ENCODE measurements at regions not wholly inside any gene's neighbourhood (a gene's known extent, or its start where the extent isn't known, plus 50 kb on each side); places are given as distances from the start of the nearest gene placed in this dataset.

- H3K9ac ChIP-seq (ENCODE audit: insufficient read depth, low read depth, low read length), result no peak overlapping the region
- in situ Hi-C loops (cut with HindIII; ENCODE audit: extremely low pct_ligation_motif_present, low pct_unique_long_range_greater_than_20kb), result no loop called here
- CTCF ChIA-PET (ENCODE audit: low intra/inter-chr PET ratio, low total read pairs), result no interaction called here
- peaks cover 0 to 11% of the 10 kb centered on the region in 2 experiments; a peak in 1 of 5 replicates for H3K27me3 ChIP-seq (ENCODE audit: control insufficient read depth in 1 of 2, insufficient read depth in 2 of 2, low read length in 2 of 2)
- H3K4me2 ChIP-seq (ENCODE audit: low read depth, low read length), result no peak overlapping the region
- no peaks in the 10 kb centered on the region for H4K20me1 ChIP-seq (ENCODE audit: insufficient read depth, low read length)
- intact Hi-C loops (cut with micrococcal nuclease; ENCODE audit: unreplicated experiment), result no loop called here
- DNase-seq (ENCODE audit: low spot score) (no peak), FAIRE-seq (no peak), ATAC-seq (no peak)
- no peak overlapping the region for H3K4me3 ChIP-seq (replicated peaks in 1 of 3; ENCODE audit: insufficient read depth in 1 of 3, low read depth in 2 of 3, low read length in 3 of 3)
- H3K9me3 ChIP-seq (ENCODE audit: low read length), result no peaks in the 10 kb centered on the region
- H3K79me2 ChIP-seq (ENCODE audit: insufficient read depth, low read length), result no peaks in the 10 kb centered on the region
- TF ChIP-seq MYC (CRISPR knock-in tag; IDR thresholded peaks at IDR 0.05; ENCODE audit: borderline replicate concordance) (no peak), KDM3A (CRISPR knock-in tag; IDR thresholded peaks at IDR 0.05; ENCODE audit: low read depth) (no peak), SAFB2 (CRISPR knock-in tag; IDR thresholded peaks at IDR 0.05; ENCODE audit: borderline replicate concordance, low read depth) (no peak)
- BruUV-seq (replicated peaks), result no TSS peak
- H2AFZ ChIP-seq (ENCODE audit: low read length), result no peak overlapping the region
- H3K27ac ChIP-seq (ENCODE audit: extremely low read length, insufficient read depth, low read length), result no peak overlapping the region
- POLR2A ChIA-PET, result no interaction called here
- WGBS (ENCODE audit: low lambda C conversion rate), result 76% methylated on average over 3 of the region's 3 CpGs
- no peaks in the 10 kb centered on the region for H3K4me1 ChIP-seq (ENCODE audit: insufficient read depth, low read length)
- H3K36me3 ChIP-seq (replicated peaks in 1 of 2; ENCODE audit: control insufficient read depth in 1 of 2, insufficient read depth in 2 of 2, low read length in 2 of 2), result no peaks in the 10 kb centered on the region
Observed at GRCh38 chr10:128751851-128752250, 625.6 kb upstream of the MKI67 start.

GRCh38 chr10:128759174-128759573 is 633.0 kb upstream of the MKI67 start:
- DNase-seq (ENCODE audit: low spot score) (no peak), ATAC-seq (no peak), FAIRE-seq (no peak)
- ChIA-PET CTCF (ENCODE audit: low intra/inter-chr PET ratio, low total read pairs) (no interaction called here), POLR2A (no interaction called here)
- Histone ChIP-seq H3K9me3 (ENCODE audit: low read length) (no peaks in the 10 kb centered on the region), H2AFZ (ENCODE audit: low read length) (no peak overlapping the region), H4K20me1 (ENCODE audit: insufficient read depth, low read length) (no peaks in the 10 kb centered on the region), H3K79me2 (ENCODE audit: insufficient read depth, low read length) (no peaks in the 10 kb centered on the region), H3K4me2 (ENCODE audit: low read depth, low read length) (no peak overlapping the region), H3K9ac (ENCODE audit: insufficient read depth, low read depth, low read length) (no peak overlapping the region), H3K4me3 (replicated peaks in 1 of 3; ENCODE audit: insufficient read depth in 1 of 3, low read depth in 2 of 3, low read length in 3 of 3) (no peak overlapping the region), H3K27ac (ENCODE audit: extremely low read length, insufficient read depth, low read length) (no peak overlapping the region), H3K4me1 (ENCODE audit: insufficient read depth, low read length) (no peaks in the 10 kb centered on the region), H3K36me3 (replicated peaks in 1 of 2; ENCODE audit: control insufficient read depth in 1 of 2, insufficient read depth in 2 of 2, low read length in 2 of 2) (no peaks in the 10 kb centered on the region), H3K27me3 (ENCODE audit: control insufficient read depth in 1 of 2, insufficient read depth in 2 of 2, low read length in 2 of 2) (no peaks in the 10 kb centered on the region)
- no TSS peak for BruUV-seq (replicated peaks)
- intact Hi-C loops (cut with micrococcal nuclease; ENCODE audit: unreplicated experiment), result no loop called here
- in situ Hi-C loops (cut with HindIII; ENCODE audit: extremely low pct_ligation_motif_present, low pct_unique_long_range_greater_than_20kb), result no loop called here
- TF ChIP-seq ARNT2 (CRISPR knock-in tag; IDR thresholded peaks at IDR 0.05; ENCODE audit: low read depth), result no peak
- no peak for TF ChIP-seq ZNF136 (CRISPR knock-in tag; IDR thresholded peaks at IDR 0.05; ENCODE audit: low read depth)
- TF ChIP-seq ZBTB26 (CRISPR knock-in tag; IDR thresholded peaks at IDR 0.05; ENCODE audit: borderline replicate concordance), result no peak
- TF ChIP-seq NFYB (CRISPR knock-in tag; IDR thresholded peaks at IDR 0.05), result no peak
- no peak for TF ChIP-seq SMYD3 (CRISPR knock-in tag; IDR thresholded peaks at IDR 0.05)
- TF ChIP-seq DPF2 (CRISPR knock-in tag; IDR thresholded peaks at IDR 0.05; ENCODE audit: borderline replicate concordance, low read depth), result no peak
- no peak for TF ChIP-seq NR3C1 (CRISPR knock-in tag; IDR thresholded peaks at IDR 0.05)
- TF ChIP-seq ZNF282 (IDR thresholded peaks at IDR 0.05; ENCODE audit: partially characterized antibody), result no peak
- no peak for TF ChIP-seq RBFOX2 (IDR thresholded peaks at IDR 0.05; ENCODE audit: low read depth, low read length)
- no peak for TF ChIP-seq ZFX (CRISPR knock-in tag; IDR thresholded peaks at IDR 0.05; ENCODE audit: low read depth)
- 48% methylated on average over 8 of the region's 8 CpGs for WGBS (ENCODE audit: low lambda C conversion rate)

Measured in HepG2 (cell line).